GM03348 (cell line): ENCODE measurements at regions not wholly inside any gene's neighbourhood (a gene's known extent, or its start where the extent isn't known, plus 50 kb on each side); places are given as distances from the start of the nearest gene placed in this dataset.
A peak's percentile ranks its signal among the peaks of the same experiment; 100 is the strongest.
"Not testable (repeated sequence)": the region's sequence is repeated elsewhere in the genome, so short reads cannot be mapped to it uniquely, and the experiment has no call there.

Experiments
- DNase-seq: peaks from one replicate; pipeline ENCODE4 v3.0.0; 2012; ENCODE audit warnings: low spot score

- no peak for DNase-seq
Observed at GRCh38 chr9:87333802-87334201, 163.9 kb upstream of the DAPK1 start.

DNA sequence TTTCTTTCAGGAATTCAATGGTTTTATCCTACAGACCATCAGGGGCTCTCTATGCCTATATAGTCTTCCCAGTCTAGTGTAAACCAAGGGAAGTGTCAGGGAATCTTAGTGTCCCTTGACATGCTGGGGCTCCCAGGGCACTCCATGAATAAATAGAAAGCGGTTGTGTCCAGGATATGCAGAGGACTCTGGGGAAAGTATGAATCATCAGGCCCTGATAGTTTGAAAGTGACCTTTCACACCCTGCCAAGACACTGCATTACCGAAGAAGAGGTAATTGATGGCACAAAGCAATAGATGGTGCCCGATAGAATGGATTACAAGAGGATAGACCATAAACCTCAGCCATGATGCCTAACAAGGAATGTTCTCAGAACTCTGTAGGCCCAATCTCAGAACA is 163.3 kb upstream of the DAPK1 start:
- DNase-seq = no peak

DNA sequence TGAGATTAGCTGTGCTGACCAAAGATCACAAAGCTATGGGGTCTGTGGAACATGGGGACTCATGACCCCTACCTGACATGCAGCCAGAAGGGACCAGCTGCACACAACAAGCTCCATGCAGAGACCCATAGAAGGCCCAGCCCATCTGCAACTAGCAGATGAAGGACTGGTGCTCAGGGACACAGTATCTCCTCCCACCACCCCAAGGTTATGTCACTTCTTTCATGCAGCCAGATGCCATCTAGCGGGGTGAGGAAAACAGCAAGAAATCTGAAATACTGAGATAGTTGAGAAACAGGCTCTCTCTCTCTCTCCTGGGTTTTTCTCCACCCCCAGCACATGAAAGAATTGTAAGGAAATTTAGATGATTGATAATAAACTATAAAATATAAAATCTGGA is 161.3 kb upstream of the DAPK1 start:
- DNase-seq = peak; percentile 38

DNA sequence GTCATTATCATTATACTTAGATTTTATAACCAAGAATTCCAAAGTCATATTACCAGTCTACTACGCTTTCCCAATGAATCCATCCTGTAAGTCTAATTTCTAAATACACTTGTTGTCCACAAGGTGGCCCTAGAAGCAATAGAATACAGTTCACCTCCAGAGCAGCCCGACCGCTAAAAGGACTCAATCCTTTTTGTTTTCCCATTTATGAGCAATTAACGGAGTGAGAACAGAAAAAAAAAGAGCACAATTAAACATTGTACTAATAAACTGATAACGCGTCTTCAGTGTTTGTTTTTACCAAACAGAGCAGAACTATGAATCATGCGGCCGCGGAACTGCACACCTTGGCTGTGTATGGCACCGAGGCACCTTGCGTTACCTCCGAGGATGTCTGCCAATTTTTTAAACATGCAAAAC is 160.7 kb upstream of the DAPK1 start:
- DNase-seq = peak; percentile 76

DNA sequence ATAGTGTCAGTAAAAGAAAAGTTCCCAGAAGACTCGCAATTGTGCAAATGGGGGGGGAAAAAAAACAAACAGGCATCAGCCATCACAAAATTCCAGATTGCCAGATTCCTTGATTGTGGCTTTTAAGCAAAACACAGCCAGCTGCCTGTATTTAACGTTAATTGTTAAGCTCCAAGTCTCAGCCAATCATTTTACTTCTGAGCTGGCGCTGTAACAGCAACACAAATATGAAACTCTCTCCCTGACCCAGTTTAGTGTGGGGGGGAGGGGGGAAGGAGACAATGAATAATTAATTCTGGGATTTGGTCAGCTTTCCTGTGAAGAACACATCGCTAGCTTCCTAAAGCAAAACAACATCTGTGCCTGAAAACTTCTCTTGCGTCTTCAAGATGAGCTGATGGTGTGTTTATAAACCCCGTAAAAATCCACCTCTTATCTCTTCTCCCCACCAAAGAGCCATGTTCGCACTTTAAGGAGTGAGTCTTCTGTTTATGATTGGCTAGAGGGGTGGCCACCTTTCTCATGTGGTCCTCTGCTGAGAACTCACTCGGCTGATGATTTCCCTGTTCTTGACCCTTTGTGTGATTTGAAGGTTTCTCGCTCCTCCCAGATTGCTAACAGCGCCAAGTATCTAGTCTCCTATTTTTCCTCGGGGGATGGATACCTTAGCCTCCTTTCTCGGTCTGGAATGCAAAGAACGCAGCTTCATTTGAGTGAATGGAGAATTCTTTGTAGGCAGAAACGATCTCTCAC is 160.2 kb upstream of the DAPK1 start:
- peak; percentile 27 for DNase-seq

- DNase-seq = no peak
Observed at GRCh38 chr9:87338088-87338989, 159.3 kb upstream of the DAPK1 start.

- DNase-seq = no peak
Observed at GRCh38 chr9:87340391-87340790, 157.3 kb upstream of the DAPK1 start.

DNA sequence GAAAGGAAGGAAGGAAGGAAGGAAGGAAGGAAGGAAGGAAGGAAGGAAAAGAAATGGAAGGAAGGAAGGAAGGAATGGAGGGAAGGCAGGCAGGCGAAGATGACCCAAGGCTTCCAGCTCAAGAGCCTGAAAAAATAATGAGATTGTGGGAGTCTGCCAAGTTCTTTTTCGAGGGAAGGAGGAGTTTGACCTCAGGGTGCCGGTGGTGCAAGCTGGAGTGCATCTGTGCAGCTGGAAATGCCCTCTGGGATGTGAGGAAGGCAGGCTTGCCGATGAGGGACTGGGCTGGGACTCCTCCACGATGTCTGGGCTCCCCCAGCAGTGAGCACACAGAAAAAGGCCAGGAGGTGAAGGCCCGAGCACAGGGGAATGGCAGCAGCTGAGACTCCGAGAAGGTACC is 154.9 kb upstream of the DAPK1 start:
- peak; percentile 26 for DNase-seq

DNA sequence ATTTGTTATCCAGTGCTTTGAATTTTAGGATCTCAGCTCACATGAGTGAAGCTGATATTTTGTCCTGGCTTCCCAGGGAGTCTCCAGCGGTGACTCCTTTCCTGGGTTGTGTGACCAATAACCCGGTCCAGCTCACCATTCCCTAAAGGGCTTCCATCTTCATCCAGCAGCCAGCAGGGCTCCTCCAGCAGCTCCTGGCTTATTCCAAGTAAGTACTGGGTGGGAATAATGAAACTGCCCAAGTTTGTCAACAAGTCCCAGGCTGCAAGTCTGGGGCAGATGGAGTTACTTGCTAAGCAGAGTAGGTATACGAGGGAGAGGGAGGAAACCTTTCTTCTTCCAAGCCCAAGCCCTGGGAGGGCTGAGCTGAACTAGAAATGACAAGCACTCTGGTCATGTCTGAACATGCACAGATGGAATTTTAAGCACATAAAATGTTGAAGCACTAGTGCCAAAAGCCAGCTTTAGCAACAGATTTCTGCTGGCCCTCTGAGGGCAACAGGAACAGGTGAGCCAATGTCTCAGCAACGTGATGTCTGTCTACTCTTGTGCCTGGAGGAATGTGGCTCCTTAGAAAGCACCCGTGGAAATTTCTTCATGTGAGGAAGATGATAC is 153.7 kb upstream of the DAPK1 start:
- no peak for DNase-seq

GRCh38 chr9:87346061-87346665 is 151.5 kb upstream of the DAPK1 start:
- no peak for DNase-seq

DNA sequence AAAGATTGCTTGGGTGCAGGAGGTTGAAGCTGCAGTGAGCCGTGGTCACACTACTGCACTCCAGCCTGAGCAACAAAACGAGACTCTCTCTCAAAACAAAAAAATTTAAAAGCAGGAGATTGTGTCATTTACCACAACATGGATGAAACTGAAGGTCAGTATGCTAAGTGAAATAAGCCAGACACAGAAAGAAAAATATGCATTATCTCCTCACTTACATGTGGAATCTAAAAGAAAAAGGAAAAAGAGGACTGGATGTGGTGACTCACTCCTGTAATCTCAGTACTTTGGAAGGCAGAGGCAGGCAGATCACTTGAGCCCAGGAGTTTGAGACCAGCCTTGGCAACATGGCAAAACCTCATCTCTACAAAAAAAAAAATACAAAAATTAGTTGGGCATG is 146.8 kb upstream of the DAPK1 start:
- no peak for DNase-seq

DNA sequence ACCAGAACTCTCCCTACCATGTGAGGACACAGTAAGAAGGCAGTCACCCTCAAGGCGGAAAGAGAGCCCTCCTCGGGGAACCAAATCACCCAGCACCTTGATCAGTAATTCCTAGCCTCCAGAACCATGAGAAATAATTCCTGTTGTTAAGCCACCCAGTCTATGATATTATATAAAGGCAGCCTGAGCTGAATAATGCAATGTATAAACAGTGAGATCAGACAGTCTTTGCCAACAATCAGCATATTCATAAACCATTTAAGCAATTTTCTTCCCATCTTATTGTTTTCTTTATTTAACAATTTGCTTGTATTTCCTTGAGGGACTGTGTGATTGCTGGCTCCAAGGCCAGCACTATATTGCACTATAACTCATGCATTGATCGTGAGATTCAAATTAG is 144.4 kb upstream of the DAPK1 start:
- no peak for DNase-seq

DNA sequence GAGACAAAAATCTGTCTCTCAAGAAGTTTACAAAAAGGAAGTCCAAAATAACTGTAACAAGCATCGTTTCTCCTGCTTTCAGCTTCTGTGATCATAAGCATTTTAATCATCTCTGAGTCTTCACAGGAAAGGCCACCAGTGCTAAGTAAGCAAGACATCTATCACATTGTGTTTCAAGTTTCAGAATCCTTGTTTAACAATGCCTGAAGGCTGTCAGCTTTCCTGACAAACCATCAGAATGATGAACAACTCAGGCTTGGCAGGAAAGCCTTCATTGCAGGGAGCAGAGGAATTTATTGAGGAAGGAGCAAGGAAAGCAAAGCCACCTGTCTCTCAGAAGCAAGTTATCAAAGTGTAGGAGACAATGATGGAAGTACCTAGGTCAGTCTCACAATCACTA is 143.5 kb upstream of the DAPK1 start:
- DNase-seq = no peak

DNA sequence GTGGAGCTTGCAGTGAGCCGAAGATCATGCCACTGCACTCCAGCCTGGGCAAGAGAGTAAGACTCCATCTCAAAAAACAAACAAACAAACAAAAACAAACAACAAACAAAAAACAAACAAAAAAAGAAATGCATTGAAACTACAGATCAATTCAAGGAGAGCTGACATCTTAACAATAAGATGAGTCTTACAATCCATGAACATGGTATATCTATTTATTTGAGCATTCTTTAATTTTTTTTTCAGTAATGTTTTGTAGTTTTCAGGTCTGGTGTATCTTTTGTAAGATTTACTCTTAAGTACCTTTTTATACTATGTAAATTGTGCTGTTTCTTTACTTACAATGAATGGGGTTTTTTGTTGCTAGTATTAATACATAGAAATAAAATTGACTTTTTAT is 140.1 kb upstream of the DAPK1 start:
- DNase-seq = no peak

DNA sequence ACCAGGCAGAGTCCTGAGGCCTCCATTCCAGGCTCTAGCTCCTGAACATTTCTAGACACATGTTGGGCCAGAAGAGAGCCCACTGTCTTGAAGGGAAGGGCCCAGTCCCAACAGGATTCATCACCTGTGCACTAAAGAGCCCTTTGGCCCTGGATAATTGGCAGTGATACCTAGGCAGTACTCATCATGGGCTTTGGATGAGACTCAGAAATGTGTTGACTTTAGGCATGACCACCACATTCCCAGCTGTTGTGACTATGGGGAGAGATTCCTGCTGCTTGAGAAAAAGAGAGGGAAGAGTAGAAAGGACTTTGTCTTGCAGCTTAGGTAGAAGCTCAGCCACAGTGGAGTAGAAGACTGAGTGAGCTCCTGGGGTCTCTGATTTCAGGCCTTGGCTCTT is 138.4 kb upstream of the DAPK1 start:
- no peak for DNase-seq

DNA sequence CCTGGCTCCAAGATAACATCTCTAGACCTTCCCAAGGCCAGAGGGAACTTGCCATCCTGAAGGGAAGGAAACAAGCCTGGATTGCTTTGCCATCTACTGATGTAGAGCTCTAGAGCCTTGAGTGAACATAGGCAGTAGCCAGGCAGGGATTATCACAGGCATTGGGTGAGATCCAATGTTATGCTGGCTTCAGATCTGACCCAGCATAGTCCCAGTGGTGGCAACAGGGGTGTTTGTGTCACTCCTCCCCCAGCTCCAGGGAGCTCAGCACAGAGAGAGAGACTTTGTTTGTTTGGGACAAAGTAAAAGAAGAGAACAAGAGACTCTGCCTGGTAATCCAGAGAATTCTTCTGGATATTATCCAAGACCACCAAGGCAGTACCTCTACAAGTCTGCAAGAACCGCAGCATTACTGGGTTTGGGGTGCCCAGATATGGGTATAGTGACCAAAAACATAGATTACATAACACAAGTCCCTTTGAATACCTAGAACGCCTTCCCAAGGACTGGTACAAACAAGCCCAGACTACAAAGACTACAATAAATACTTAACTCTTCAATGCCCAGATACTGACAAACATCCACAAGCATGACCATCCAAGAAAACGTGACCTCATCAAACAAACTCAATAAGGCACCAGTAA is 137.6 kb upstream of the DAPK1 start:
- DNase-seq = no peak

DNA sequence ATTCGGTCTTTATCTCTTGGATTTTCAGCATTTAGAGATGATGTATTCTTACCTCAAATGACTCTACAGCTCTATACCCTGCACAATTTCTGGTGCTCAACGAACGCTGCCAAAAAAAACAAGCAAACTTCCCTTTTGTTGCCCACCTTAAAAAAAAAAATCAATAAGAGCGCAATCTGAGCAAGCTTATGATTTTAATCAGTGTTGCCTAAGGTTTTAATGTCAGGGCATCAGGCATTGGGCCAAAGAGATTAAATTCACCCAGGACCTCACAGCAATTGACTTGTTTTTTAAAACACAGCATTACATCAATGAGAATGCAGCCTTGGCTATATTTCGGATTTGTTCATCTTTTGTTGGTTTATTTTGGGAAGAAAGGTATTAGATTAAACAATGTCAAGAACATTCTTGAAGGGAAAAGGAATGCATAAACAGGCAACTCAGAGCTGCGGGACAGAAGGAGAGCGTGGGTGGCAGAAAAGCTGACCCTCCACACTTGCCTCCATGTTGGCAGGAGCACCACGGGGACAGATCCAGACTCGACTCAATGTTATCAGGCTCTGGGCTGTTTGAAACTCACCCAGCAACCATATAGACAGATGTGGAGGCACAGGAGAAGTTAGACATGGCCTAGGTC is 127.5 kb upstream of the DAPK1 start:
- no peak for DNase-seq

GRCh38 chr9:87371795-87372355 is 125.8 kb upstream of the DAPK1 start:
- DNase-seq = no peak

DNA sequence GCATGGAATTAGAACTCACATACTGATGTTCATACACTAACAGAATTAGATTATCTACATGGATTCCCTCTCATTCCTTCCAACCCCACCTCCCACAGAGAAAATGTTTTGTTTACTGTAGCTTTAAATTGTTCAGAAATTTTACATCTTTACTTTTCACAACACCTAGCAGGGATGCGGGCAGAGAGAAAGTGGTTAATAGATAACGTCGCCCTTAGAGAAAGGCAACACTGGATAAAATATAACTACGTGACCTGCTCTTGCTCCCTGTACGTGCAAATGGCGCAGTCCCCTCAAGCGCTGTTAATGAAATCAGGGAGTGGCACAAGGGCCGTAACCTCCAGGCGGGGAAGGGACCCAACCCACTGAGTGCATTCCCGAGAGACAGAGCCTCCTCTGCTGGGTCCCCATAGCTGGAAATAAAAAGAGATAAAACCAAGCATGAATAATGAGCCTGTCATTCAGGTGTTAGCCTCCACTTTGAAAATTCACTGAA is 125.3 kb upstream of the DAPK1 start:
- no peak for DNase-seq

GRCh38 chr9:87374023-87374919 is 123.4 kb upstream of the DAPK1 start:
- not testable (repeated sequence) for DNase-seq
